IgD-negative memory B cell (primary cell): ENCODE measurements at regions not wholly inside any gene's neighbourhood (a gene's known extent, or its start where the extent isn't known, plus 50 kb on each side); places are given as distances from the start of the nearest gene placed in this dataset.
A peak's percentile ranks its signal among the peaks of the same experiment; 100 is the strongest.

Experiments used
- H3K27ac Mint-ChIP-seq, 3 donors: one replicate each; pipeline ENCODE4 v1.8.0; 2020 to 2022; ENCODE audit warnings: mild to moderate bottlenecking in 3 of 3, mixed read lengths in 3 of 3, moderate library complexity in 1 of 3
- H3K27me3 Mint-ChIP-seq: one replicate; pipeline ENCODE4 v1.8.0; 2021; ENCODE audit warnings: mixed read lengths
- H3K36me3 Mint-ChIP-seq: one replicate; pipeline ENCODE4 v1.8.0; 2020; ENCODE audit warnings: mild to moderate bottlenecking, mixed read lengths
- H3K4me1 Mint-ChIP-seq, 3 donors: one replicate each; pipeline ENCODE4 v1.8.0; 2020 to 2022; ENCODE audit warnings: mixed read lengths in 3 of 3, mild to moderate bottlenecking in 1 of 3
- H3K4me3 Mint-ChIP-seq, 4 donors: one replicate each; pipeline ENCODE4 v1.8.0; 2020 to 2022; ENCODE audit warnings: mild to moderate bottlenecking in 4 of 4, mixed read lengths in 4 of 4, moderate library complexity in 3 of 4
- H3K9me3 Mint-ChIP-seq, 3 donors: one replicate each; pipeline ENCODE4 v1.8.0; 2020 to 2021; ENCODE audit warnings: mixed read lengths in 3 of 3, mild to moderate bottlenecking in 1 of 3

DNA sequence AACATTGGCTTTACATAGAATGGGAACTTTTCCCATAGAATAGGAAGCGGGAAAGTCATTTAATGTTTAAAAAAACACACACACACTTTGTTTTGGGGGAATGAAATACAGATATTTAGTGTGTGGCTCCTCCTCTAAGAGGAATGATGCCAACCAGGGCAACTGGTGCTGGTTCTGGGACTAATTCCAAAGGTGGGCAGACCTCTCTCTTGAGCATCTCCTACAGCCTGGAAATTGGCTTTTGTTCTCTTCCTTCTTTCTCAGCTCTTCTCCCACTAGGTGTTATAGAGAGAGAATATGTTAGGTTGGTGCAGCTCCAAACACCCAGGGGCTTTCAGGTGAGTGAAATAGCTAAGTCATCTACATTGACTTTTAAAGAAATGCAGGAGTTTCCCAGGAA, 190.1 kb downstream of the RAD51AP2 start:
- Mint-ChIP-seq H3K27ac (no peak overlapping the region), H3K4me1 (no peaks in the 10 kb centered on the region), H3K9me3 (no peaks in the 10 kb centered on the region), H3K27me3 (no peaks in the 10 kb centered on the region), H3K4me3 (no peak overlapping the region), H3K36me3 (no peaks in the 10 kb centered on the region)

DNA sequence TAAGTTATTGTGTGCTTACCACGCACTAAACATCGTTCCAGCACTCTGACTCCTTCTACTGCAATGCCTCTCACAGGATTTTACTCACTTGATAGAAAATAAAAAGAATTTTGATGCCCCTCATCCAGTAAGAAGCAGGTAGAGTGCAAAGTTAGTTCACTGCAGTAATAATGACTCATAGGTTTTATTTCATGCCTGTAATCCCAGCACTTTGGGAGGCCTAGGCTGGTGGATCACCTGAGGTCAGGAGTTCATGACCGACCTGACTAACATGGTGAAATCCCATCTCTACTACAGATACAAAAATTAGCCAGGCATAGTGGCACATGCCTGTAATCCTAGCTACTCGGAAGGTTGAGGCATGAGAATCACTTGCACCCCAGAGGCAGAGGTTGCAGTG, 190.6 kb downstream of the RAD51AP2 start:
- H3K9me3 Mint-ChIP-seq, result no peaks in the 10 kb centered on the region
- H3K27me3 Mint-ChIP-seq, result no peaks in the 10 kb centered on the region
- H3K36me3 Mint-ChIP-seq, result no peaks in the 10 kb centered on the region
- no peak overlapping the region for H3K27ac Mint-ChIP-seq
- no peak overlapping the region for H3K4me3 Mint-ChIP-seq
- no peaks in the 10 kb centered on the region for H3K4me1 Mint-ChIP-seq

DNA sequence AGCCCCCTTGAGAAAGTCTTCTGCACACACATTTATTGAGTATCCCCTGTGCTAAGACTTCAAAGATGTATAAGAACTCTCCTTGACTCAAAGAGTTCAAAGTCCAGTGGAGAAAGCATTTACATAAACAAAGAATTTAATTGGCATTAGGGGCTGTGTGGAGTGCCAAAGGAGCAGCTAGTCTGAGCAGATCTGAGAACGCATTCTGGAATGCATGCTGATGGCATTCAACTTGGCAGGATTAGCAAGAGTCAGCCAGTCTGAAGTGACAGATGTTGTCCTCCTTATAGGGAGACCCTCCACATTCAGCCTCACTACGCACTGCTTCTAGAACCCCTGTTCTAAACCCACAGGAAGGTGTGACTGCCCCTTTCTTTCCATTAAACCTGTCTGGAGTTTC, 191.5 kb downstream of the RAD51AP2 start:
- Mint-ChIP-seq H3K36me3 (no peaks in the 10 kb centered on the region), H3K4me3 (no peak overlapping the region), H3K27me3 (no peaks in the 10 kb centered on the region), H3K27ac (no peak overlapping the region), H3K9me3 (no peaks in the 10 kb centered on the region), H3K4me1 (no peaks in the 10 kb centered on the region)

- H3K9me3 Mint-ChIP-seq, result no peaks in the 10 kb centered on the region
These were observed 194.5 kb downstream of the RAD51AP2 start for GRCh38 chr2:17323697-17324096.

GRCh38 chr2:17322461-17322860, 195.8 kb downstream of the RAD51AP2 start:
- H3K4me3 Mint-ChIP-seq, result no peak overlapping the region
- no peaks in the 10 kb centered on the region for H3K9me3 Mint-ChIP-seq
- no peaks in the 10 kb centered on the region for H3K36me3 Mint-ChIP-seq
- no peaks in the 10 kb centered on the region for H3K4me1 Mint-ChIP-seq
- no peak overlapping the region for H3K27ac Mint-ChIP-seq
- H3K27me3 Mint-ChIP-seq, result peaks cover under 1% of the 10 kb centered on the region

More at GRCh38 chr2:17323697-17324096, 194.5 kb downstream of the RAD51AP2 start:
- Mint-ChIP-seq H3K4me1 (no peaks in the 10 kb centered on the region), H3K27me3 (no peaks in the 10 kb centered on the region), H3K4me3 (no peak overlapping the region), H3K36me3 (no peaks in the 10 kb centered on the region), H3K27ac (no peak overlapping the region)

DNA sequence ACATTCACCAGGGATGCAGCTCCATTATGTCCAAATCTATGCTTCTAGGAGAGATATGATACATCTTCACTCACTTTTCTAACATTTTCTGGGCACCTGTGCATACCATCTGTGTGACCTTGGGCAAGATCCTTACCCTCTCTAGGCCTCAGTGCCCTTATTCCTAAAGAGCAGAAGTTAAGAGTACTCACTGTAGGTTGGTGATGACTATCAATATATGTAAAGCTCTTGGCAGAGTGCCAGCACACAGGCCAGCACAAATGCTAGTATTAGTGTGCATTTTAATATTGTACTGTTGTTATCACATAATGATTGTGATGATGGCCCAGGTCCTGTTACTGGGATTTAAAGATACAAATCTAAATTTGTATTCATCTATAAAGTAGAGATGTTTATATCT, 199.2 kb downstream of the RAD51AP2 start:
- H3K27ac Mint-ChIP-seq, result no peak overlapping the region
- no peaks in the 10 kb centered on the region for H3K9me3 Mint-ChIP-seq
- no peak overlapping the region for H3K4me3 Mint-ChIP-seq
- H3K4me1 Mint-ChIP-seq, result no peaks in the 10 kb centered on the region
- H3K27me3 Mint-ChIP-seq, result peaks cover 2% of the 10 kb centered on the region
- H3K36me3 Mint-ChIP-seq, result no peaks in the 10 kb centered on the region

DNA sequence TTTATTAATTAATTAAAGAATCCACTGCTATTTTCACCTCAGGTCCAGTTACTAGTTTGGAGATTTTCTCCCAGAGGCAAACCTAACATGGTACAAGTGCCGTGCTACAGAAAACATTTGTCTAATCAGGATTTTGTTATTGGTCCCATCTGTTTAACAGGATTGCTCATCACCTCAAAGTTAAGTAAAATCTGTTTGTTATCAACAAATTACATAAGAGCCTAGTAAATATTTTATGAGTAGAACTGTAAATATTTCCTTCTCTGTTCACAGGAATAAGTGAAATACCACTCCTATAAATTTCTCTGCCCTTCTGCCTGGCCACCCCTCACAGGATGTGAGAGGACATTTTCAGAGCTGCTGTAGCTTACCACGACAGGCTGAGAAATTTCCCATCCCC, 200.2 kb downstream of the RAD51AP2 start:
- Mint-ChIP-seq H3K36me3 (no peaks in the 10 kb centered on the region), H3K4me1 (no peaks in the 10 kb centered on the region), H3K27me3 (peaks cover 2% of the 10 kb centered on the region), H3K27ac (no peak overlapping the region), H3K9me3 (no peaks in the 10 kb centered on the region), H3K4me3 (no peak overlapping the region)

DNA sequence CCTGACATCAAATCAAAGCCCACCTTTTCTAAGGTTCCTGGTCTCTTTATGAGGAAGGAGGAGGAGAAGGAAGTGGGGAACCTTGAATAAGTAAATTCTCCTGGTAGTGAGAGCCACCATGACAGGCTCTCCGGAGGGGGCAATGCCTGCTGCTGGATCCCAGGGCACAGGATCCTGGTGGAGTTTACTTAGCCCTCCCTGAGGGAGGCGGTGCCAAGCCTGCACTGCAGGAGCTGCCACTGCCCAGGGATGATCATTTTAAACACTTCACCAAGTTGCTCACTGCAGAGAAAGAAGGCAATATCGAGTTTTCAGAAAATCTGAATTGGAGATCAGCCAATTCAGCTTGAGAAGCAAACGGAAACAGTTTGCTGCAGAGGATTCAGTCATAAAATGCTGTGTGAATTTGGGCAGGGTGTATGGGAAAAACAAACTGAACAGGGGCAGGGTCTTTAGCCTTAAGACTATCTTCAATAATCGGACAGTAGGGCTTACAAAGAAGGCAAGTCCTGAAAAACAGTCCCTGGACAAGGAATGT, 200.7 kb downstream of the RAD51AP2 start:
- H3K4me3 Mint-ChIP-seq, result no peak overlapping the region
- H3K27ac Mint-ChIP-seq, result no peak overlapping the region
- no peaks in the 10 kb centered on the region for H3K4me1 Mint-ChIP-seq
- H3K9me3 Mint-ChIP-seq, result no peaks in the 10 kb centered on the region
- H3K36me3 Mint-ChIP-seq, result no peaks in the 10 kb centered on the region
- H3K27me3 Mint-ChIP-seq, result peaks cover 2% of the 10 kb centered on the region

DNA sequence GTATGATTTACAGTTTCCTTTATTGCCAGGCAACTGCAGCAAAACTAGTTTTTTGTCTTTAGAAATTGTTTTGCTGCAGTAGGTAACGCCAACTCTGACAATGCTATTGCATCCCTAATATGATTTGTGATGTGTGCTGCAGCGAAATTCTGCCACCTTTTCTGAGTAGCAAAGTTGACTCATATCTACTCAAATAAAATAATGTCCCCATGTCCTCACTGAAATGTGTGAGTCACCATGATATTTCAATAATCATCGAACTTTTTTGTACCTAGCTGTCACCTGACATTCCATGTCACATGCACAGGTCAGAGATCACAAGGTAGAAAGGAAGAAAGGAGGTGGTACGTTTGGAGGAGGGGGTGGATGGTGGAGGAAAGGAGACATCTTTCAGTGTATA, 205.0 kb downstream of the RAD51AP2 start:
- no peaks in the 10 kb centered on the region for H3K36me3 Mint-ChIP-seq
- peaks cover 0 to 7% (median 1%) of the 10 kb centered on the region in 3 donors for H3K4me1 Mint-ChIP-seq
- no peaks in the 10 kb centered on the region for H3K9me3 Mint-ChIP-seq
- H3K27me3 Mint-ChIP-seq, result peaks cover 4% of the 10 kb centered on the region
- no peak overlapping the region for H3K27ac Mint-ChIP-seq
- H3K4me3 Mint-ChIP-seq, result no peak overlapping the region

DNA sequence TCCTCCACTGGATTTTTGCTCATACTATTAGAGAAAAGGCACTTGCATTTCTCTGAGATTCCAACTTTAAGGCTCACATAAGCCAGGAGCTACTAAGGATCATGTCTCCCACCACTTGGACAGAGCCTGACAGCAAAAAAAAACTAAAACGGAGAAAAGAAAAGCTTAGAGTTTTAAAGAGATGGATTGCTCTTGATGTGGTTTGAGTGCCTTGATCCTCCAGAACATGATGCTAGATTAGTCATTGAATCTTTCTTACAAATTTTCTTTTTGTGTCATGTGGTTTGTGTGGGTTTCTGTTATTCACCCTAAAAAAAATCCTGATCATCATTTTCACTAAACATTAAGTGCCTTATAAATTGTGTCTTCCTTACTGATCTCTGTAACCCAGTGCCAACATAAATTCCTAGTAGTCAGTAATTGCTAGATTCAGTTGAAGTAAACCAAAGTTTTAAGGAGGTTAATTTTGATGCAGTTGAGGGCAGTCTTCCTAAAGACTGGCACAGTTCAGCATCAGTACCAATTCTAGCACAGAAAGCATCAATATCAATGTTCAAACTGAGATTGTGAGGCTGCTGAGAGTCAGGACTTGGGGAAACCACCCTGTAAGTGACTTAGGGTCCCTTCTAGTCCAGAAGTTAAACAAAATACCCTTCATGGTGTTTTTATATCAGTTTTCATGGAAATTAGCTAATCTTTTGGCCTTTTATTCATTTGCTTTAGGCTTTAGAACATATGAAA, 206.3 kb downstream of the RAD51AP2 start:
- Mint-ChIP-seq H3K9me3 (no peaks in the 10 kb centered on the region), H3K4me1 (peaks cover 0 to 10% (median 1%) of the 10 kb centered on the region in 3 donors), H3K27me3 (peaks cover 2% of the 10 kb centered on the region), H3K27ac (no peak overlapping the region), H3K4me3 (no peak overlapping the region), H3K36me3 (no peaks in the 10 kb centered on the region)

- Mint-ChIP-seq H3K36me3 (no peaks in the 10 kb centered on the region), H3K27ac (no peak overlapping the region), H3K9me3 (no peaks in the 10 kb centered on the region), H3K27me3 (peaks cover 4% of the 10 kb centered on the region), H3K4me1 (peaks cover 0 to 10% (median 1%) of the 10 kb centered on the region in 3 donors), H3K4me3 (no peak overlapping the region)
These were observed 207.1 kb downstream of the RAD51AP2 start for GRCh38 chr2:17311106-17311619.

DNA sequence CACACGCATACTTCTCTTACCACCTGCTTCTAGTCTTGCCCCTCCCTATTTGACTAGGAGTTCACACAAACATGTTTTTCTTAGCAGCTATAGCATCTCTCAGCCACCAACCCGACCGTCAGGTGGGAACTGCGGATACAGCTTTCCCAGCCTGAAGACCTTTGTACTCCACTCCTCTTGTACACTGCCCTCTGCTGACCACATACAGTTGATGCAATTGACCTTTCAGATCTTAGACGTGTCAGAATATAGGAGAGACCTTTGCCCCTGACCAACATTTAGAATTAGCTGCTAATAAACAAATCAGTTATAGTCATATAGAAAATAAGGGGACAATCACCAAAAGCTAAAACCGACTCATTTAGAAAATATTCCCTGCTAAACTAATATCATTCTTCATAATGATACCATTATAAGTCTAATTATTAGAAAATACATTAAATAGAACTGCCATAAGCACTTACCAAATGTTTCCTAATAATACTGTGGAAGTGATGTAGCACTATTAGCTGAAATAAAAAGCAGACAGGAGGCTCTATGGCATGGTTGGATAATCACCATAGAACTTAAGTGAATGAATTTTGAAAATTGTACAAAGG, 208.4 kb downstream of the RAD51AP2 start:
- Mint-ChIP-seq H3K4me3 (peak overlapping the region in 1 of 4 donors; percentile 37), H3K4me1 (peaks cover 0 to 10% (median 1%) of the 10 kb centered on the region in 3 donors), H3K36me3 (no peaks in the 10 kb centered on the region), H3K27me3 (peaks cover 4% of the 10 kb centered on the region), H3K27ac (no peak overlapping the region), H3K9me3 (no peaks in the 10 kb centered on the region)

DNA sequence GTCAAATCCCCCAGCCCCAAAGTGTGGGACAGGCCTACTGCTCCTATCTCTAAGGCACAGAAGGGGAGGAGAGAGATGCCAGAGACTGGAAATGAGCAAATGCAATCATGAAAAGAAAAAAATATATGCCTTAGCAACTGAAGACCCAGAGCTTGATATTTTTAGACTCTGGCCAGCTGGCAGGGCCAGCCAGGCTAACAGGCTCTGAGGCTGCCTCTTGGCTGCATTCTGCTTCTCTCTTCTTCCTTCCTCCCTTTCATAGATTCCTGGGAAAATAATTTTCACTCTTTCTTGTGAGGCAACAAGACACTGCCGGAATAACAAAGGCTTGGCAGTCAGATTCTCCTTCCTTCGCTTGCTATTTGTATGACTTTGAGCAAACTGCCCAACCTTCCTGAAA, 209.1 kb downstream of the RAD51AP2 start:
- Mint-ChIP-seq H3K4me1 (peaks cover 0 to 10% (median 1%) of the 10 kb centered on the region in 3 donors), H3K36me3 (no peaks in the 10 kb centered on the region), H3K27me3 (peaks cover 4% of the 10 kb centered on the region), H3K27ac (no peak overlapping the region), H3K4me3 (no peak overlapping the region), H3K9me3 (no peaks in the 10 kb centered on the region)

- Mint-ChIP-seq H3K36me3 (no peaks in the 10 kb centered on the region), H3K4me1 (peaks cover 0 to 10% (median 6%) of the 10 kb centered on the region in 3 donors), H3K27ac (no peak overlapping the region), H3K9me3 (no peaks in the 10 kb centered on the region), H3K4me3 (no peak overlapping the region), H3K27me3 (peaks cover 4% of the 10 kb centered on the region)
These were observed 211.5 kb downstream of the RAD51AP2 start for GRCh38 chr2:17306706-17307105.

DNA sequence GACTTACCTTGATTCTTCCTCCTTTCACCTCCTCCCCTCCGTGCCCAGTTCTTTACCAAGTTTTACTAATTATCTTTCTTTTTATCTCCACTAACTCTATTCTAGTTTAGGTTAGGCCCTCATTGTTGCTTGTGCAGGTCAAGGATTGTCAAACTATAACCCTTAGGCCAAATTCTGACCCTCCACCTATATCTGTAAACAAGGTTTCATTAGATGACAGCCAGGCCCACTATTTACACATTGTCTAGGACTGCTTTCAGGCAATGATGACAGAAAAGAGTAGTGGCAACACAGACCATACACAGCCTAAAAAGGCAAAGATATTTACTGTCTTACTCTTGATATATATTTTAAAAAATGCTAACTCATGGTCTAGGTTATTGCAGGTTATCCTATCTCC, 212.0 kb downstream of the RAD51AP2 start:
- Mint-ChIP-seq H3K27ac (no peak overlapping the region), H3K4me3 (no peak overlapping the region), H3K9me3 (peaks cover 0 to 2% (median 0%) of the 10 kb centered on the region in 3 donors), H3K27me3 (peaks cover 3% of the 10 kb centered on the region), H3K36me3 (no peaks in the 10 kb centered on the region), H3K4me1 (peaks cover 0 to 10% (median 6%) of the 10 kb centered on the region in 3 donors)
